ENCODE measurements at regions not wholly inside any gene's neighbourhood (a gene's known extent, or its start where the extent isn't known, plus 50 kb on each side); places are given as distances from the start of the nearest gene placed in this dataset.

GRCh38 chr5:77948476-77948875 lies 172.3 kb upstream of the TBCA start:
- in situ Hi-C loops (cut with HindIII; ENCODE audit: low pct_unique_long_range_greater_than_20kb, low sequenced_read_pairs), result no loop called here
- DNase-seq (ENCODE audit: low read depth), result no peak

DNA sequence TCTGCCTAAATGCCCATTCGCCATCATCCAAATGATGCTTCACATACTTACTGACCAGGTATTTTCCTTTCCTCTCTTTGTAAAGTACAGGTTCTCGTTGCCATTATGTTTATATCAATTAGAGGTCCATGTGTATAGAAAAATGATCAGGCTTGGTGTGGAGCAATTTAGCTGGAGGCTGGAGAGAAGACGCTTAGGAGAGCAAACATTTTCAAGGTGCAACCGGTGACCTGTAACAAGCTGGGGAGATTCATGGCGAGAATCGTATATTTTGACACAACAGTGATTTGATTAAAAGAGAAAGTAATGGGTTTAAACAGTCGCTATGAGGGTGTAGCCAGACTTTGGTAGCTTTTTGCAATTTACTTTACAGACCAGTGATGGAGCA lies 170.9 kb upstream of the TBCA start:
- in situ Hi-C loops (cut with HindIII; ENCODE audit: low pct_unique_long_range_greater_than_20kb, low sequenced_read_pairs), result no loop called here

GRCh38 chr5:77946381-77947040 lies 170.4 kb upstream of the TBCA start:
- in situ Hi-C loops (cut with HindIII; ENCODE audit: low pct_unique_long_range_greater_than_20kb, low sequenced_read_pairs), result no loop called here
- DNase-seq (ENCODE audit: low read depth), result no peak

More for the DNA sequence above, 170.9 kb upstream of the TBCA start:
- DNase-seq (ENCODE audit: low read depth), result no peak

DNA sequence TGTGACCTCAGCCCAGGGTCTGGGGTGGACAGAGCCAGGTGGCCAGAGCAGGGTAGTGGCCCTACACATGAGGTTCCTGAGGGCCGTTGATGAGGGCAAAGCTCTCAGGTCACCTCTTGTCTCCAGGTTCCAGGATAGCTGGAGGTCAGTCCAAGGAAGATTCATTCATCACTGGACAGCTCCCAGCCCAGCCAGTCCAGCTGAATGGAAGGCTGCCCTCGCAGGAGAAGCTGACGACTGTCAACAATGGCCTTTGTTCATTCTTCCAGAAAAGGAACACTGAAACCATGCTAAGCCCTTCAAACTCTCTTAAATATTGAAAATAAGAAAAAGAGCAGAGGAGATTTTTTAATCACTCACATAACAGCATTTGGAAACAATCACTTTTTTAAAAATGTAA lies 169.7 kb upstream of the TBCA start:
- in situ Hi-C loops (cut with HindIII; ENCODE audit: low pct_unique_long_range_greater_than_20kb, low sequenced_read_pairs), result no loop called here
- no peak for DNase-seq (ENCODE audit: low read depth)

DNA sequence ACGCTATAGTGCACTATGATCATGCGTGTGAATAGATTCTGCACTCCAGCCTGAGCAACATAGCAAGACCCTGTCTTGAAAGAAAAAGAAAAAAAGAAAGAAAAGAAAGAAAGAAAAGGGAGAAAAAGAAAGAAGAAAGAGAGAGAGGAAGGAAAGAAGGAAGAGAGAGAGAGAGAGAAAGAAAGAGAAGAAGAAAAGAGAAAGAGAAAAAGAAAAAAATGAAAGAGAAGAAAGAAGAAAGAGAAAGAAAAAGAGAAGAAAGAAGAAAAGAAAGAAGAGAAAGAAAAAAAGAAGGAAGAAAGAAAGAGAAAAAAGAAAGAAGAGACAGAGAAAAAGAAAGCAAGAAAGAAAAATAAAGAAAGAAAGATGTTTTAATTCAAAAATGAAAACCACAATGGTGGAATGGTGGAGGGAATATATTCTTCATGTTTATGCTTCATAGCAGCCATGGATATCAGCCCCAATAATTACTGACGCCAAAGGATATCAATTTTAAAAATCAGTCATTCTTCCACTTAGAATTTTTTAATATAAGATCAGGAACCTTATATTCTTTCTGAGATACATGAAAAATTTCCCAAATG lies 168.7 kb upstream of the TBCA start:
- DNase-seq (ENCODE audit: low read depth), result no peak
- in situ Hi-C loops (cut with HindIII; ENCODE audit: low pct_unique_long_range_greater_than_20kb, low sequenced_read_pairs), result no loop called here

DNA sequence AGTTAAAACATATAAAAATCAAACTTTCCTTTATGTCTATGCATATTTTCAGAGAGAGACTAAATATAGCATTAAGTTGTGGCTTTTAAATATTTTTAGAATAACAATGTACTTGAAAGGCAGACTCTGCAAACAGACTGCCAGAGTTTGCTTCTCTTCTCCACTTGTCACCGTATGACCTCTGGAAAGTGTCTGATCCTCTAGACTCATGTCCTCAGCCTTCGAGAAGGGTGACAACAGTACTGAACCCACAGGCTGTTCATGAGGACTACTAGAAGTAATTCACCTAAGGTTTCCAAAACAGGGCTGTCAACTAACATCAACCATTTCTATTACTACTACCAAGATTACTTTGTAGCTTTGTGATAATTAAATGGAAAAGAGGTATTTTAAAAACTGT lies 167.7 kb upstream of the TBCA start:
- no peak for DNase-seq (ENCODE audit: low read depth)
- in situ Hi-C loops (cut with HindIII; ENCODE audit: low pct_unique_long_range_greater_than_20kb, low sequenced_read_pairs), result no loop called here

GRCh38 chr5:77942578-77943239 lies 166.6 kb upstream of the TBCA start:
- in situ Hi-C loops (cut with HindIII; ENCODE audit: low pct_unique_long_range_greater_than_20kb, low sequenced_read_pairs), result no loop called here
- DNase-seq (ENCODE audit: low read depth), result no peak

DNA sequence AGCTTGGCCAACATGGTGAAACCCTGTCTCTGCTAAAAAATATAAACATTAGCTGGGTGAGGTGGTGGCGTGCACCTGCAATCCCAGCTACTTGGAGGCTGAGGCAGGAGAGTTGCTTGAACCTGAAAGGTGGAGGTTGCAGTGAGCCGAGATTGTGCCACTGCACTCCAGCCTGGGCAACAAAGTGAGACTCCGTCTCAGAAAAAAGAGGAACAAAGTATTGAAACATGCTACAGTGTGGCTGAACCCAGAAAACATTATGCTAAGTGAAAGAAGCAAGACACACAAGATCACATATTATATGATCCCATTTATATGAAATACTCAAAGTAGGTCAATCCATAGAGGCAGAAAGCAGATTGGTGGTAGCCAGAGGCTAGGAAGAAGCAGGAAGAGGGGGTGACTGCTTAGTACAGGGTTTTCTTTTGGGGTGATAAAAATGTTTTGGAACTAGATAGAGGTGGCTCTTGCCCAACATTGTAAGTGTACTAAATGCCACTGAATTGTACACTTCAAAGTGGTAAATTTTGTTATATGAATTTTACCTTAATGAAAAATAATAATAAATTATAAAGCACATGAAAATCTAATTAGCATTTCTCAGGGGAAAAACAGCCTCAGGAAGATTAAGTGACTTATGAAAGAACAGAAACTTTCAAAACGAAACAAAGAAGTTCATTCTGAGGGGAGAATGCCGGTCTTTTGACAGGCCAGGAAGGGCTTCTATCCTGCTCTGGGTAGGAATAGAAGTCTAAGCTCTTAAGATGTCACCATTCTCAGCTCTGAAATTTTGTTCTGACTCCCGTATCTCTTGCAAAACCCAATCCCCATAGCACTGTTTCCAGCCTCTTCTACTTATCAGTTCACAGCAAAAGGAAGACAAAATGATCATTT lies 161.1 kb upstream of the TBCA start:
- in situ Hi-C loops (cut with HindIII; ENCODE audit: low pct_unique_long_range_greater_than_20kb, low sequenced_read_pairs), result no loop called here
- no peak for DNase-seq (ENCODE audit: low read depth)

GRCh38 chr5:77936365-77936693 lies 160.2 kb upstream of the TBCA start:
- no peak for DNase-seq (ENCODE audit: low read depth)
- in situ Hi-C loops (cut with HindIII; ENCODE audit: low pct_unique_long_range_greater_than_20kb, low sequenced_read_pairs), result no loop called here

DNA sequence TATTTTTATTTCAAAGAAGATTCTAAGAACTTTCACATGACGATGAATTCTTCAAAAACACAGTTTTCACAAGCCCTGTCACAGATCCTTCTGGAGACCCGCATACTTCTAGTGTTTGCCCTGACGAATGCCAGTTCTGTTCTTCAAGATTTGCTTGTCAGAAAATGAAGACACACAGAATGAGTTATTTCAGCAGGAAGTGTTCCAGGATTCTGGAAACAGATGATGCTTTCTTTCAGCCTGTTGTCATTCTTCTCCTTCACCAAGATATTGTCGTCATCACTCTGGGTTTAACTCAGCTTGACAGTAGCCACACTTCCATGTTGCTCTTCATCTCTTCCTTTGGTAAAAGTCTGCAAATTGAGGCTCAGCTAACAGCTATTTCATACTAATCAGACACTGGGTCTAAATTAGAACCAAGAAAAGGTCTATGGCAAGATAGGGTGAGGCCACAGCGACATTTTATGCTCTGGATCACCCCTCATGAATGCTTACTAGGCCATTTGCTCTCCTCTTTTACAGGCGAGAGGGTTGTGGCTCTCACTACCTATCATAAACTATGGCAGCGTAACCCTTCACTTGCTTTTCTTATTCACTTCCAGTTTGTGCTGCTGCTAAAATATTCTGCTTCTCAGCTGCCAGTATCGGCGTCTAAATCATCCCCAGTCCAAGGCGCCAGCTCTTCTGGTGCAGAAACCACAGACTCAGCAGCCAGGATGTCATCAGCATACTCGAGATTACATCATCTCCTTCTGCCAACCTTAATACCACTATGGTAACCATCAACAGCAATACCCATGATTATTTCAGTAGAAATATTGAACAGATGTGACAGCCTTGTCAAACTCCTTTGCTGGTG lies 159.6 kb upstream of the TBCA start:
- DNase-seq (ENCODE audit: low read depth), result no peak
- in situ Hi-C loops (cut with HindIII; ENCODE audit: low pct_unique_long_range_greater_than_20kb, low sequenced_read_pairs), result no loop called here

GRCh38 chr5:77928776-77929300 lies 152.7 kb upstream of the TBCA start:
- in situ Hi-C loops (cut with HindIII; ENCODE audit: low pct_unique_long_range_greater_than_20kb, low sequenced_read_pairs), result no loop called here

GRCh38 chr5:77926337-77926736 lies 150.2 kb upstream of the TBCA start:
- DNase-seq (ENCODE audit: low read depth), result no peak
- in situ Hi-C loops (cut with HindIII; ENCODE audit: low pct_unique_long_range_greater_than_20kb, low sequenced_read_pairs), result no loop called here

More at GRCh38 chr5:77928776-77929300, 152.7 kb upstream of the TBCA start:
- DNase-seq (ENCODE audit: low read depth), result no peak

DNA sequence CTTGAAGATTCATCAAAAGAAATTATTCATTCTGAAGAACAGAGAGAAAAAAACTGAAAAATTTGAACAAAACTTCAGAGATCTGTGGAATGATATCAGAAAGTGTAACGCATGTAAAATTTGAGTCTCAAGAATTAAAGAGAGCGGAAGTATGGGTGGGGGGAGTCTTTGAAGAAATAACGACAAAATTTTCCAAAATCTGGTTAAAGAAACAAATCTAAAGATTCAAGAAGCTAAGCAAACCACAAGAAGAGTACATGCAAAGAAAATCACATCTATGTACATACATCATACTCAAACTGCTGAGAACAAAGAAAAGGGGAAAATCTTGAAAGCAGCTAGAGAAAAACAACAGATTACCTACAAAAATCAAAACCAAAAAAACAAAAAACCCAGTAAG lies 149.4 kb upstream of the TBCA start:
- in situ Hi-C loops (cut with HindIII; ENCODE audit: low pct_unique_long_range_greater_than_20kb, low sequenced_read_pairs), result no loop called here
- no peak for DNase-seq (ENCODE audit: low read depth)

DNA sequence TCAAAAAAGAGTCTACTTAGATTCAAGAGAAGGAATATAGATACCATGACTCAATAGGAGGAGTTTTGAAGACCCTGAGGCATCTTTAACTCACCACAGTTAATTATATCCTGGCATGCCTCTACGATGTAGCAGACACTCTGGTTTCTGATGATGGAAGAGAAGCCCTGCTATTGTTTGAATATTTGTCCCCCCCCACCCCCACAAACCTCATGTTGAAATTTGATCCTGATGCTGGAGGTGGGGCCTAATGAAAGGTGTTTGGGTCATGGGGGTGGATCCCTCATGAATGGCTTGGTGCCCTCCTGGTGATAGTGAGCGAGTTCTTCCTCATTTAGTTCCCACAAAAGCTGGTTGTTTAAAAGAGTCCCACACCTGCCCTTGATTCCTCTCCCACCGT lies 147.9 kb upstream of the TBCA start:
- in situ Hi-C loops (cut with HindIII; ENCODE audit: low pct_unique_long_range_greater_than_20kb, low sequenced_read_pairs), result no loop called here
- no peak for DNase-seq (ENCODE audit: low read depth)

GRCh38 chr5:77923666-77924065 lies 147.5 kb upstream of the TBCA start:
- in situ Hi-C loops (cut with HindIII; ENCODE audit: low pct_unique_long_range_greater_than_20kb, low sequenced_read_pairs), result no loop called here
- DNase-seq (ENCODE audit: low read depth), result no peak

- in situ Hi-C loops (cut with HindIII; ENCODE audit: low pct_unique_long_range_greater_than_20kb, low sequenced_read_pairs), result no loop called here
- DNase-seq (ENCODE audit: low read depth), result no peak
Measured at GRCh38 chr5:77921094-77921768, 145.1 kb upstream of the TBCA start.

DNA sequence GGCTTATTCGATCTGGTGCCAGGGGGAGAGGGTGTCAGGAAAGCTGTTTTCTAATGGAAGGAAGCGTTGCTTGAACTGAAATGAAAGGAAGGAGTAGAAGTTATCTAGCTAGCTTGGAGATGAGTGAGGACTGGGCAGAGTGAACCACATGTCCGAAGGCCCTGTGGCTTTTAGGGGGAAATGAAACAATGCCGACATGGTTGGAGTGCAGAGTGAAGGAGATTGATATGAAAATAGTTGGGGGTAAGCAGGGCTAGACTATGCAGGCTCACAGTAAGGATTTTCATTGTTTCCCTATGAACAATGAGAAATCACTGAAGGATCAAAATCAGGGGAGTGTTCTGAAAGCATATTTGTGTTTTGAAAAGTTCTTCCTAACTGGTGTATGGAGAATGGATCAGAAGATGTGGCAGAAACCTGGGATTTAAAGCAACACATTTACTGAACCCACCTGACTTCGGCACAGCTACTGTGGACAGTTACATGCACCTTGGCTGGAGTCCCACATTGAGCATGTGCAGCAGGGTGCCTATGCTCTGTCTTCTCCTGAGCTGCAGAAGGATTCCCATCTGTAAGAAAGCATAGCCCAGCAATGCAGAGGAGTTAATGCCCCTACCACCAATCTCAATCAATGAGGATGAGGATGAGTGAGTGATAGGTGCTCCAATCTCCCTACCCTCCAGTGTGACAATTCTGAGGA lies 144.4 kb upstream of the TBCA start:
- no peak for DNase-seq (ENCODE audit: low read depth)
- in situ Hi-C loops (cut with HindIII; ENCODE audit: low pct_unique_long_range_greater_than_20kb, low sequenced_read_pairs), result no loop called here
